GM23338 (cell line): ENCODE measurements at regions not wholly inside any gene's neighbourhood (a gene's known extent, or its start where the extent isn't known, plus 50 kb on each side); places are given as distances from the start of the nearest gene placed in this dataset.

Experiments
- ATAC-seq: fragments of 200-7000 bp; cut with Tn5 transposase; 3 replicates; pipeline ENCODE4 v1.9.1; 2020
- DNase-seq: peaks from one replicate; pipeline ENCODE4 v3.0.0-alpha.2; 2015; ENCODE audit warnings: low spot score
- H2AFZ ChIP-seq: fragments of 200-600 bp; sonication (generic); 2 replicates; pipeline ENCODE4 v1.8.0; 2016; ENCODE audit warnings: antibody characterized with exemption, mild to moderate bottlenecking, moderate library complexity
- H3F3A ChIP-seq: fragments of 200-600 bp; sonication (generic); replicated peaks from 2 replicates; pipeline ENCODE4 v1.8.0; 2017; ENCODE audit warnings: antibody characterized with exemption, mixed run types, low read depth
- H3K27ac ChIP-seq: fragments of 200-600 bp; sonication (generic); 2 replicates; pipeline ENCODE4 v1.6.1; 2016; ENCODE audit warnings: low read depth
- H3K27me3 ChIP-seq: fragments of 200-600 bp; sonication (generic); 2 replicates; pipeline ENCODE4 v1.8.0; 2016; ENCODE audit warnings: mild to moderate bottlenecking, mixed run types, moderate library complexity; ENCODE audit not compliant: insufficient read depth
- H3K36me3 ChIP-seq: fragments of 200-600 bp; sonication (generic); 2 replicates; pipeline ENCODE4 v1.8.0; 2016; ENCODE audit warnings: mild to moderate bottlenecking; ENCODE audit not compliant: insufficient read depth
- H3K4me1 ChIP-seq: fragments of 200-600 bp; sonication (generic); 2 replicates; pipeline ENCODE4 v1.8.0; 2016; ENCODE audit warnings: mild to moderate bottlenecking, moderate library complexity; ENCODE audit not compliant: insufficient read depth
- H3K4me2 ChIP-seq: fragments of 200-600 bp; sonication (generic); 2 replicates; pipeline ENCODE4 v1.7.1; 2017; ENCODE audit warnings: mixed run types
- H3K4me3 ChIP-seq: fragments of 200-600 bp; sonication (generic); 2 replicates; pipeline ENCODE4 v1.6.1; 2016; ENCODE audit warnings: mixed run types
- H3K79me2 ChIP-seq: fragments of 200-600 bp; sonication (generic); replicated peaks from 2 replicates; pipeline ENCODE4 v1.8.0; 2017; ENCODE audit warnings: mild to moderate bottlenecking; ENCODE audit not compliant: insufficient read depth
- H3K9me2 ChIP-seq: fragments of 200-600 bp; sonication (generic); 2 replicates; pipeline ENCODE4 v1.8.0; 2017; ENCODE audit not compliant: insufficient read depth
- H4K20me1 ChIP-seq: fragments of 200-600 bp; sonication (generic); replicated peaks from 2 replicates; pipeline ENCODE4 v1.8.0; 2017; ENCODE audit warnings: mild to moderate bottlenecking; ENCODE audit not compliant: insufficient read depth
- H3K27ac Mint-ChIP-seq: 2 replicates; pipeline ENCODE4 v1.8.0; 2020; ENCODE audit warnings: inconsistent platforms, mild to moderate bottlenecking, moderate library complexity, mixed read lengths
- H3K27me3 Mint-ChIP-seq: 3 replicates; pipeline ENCODE4 v1.8.0; 2022; ENCODE audit warnings: low read depth, mild to moderate bottlenecking, moderate library complexity, mixed read lengths, inconsistent platforms; ENCODE audit not compliant: insufficient read depth, poor library complexity
- H3K36me3 Mint-ChIP-seq: 3 replicates; pipeline ENCODE4 v1.8.0; 2021; ENCODE audit warnings: low read depth, mild to moderate bottlenecking, inconsistent platforms, moderate library complexity, mixed read lengths
- H3K4me1 Mint-ChIP-seq: 3 replicates; pipeline ENCODE4 v1.8.0; 2020; ENCODE audit warnings: mild to moderate bottlenecking, inconsistent platforms, mixed read lengths
- H3K4me3 Mint-ChIP-seq: 3 replicates; pipeline ENCODE4 v1.8.0; 2021; ENCODE audit warnings: moderate library complexity, mild to moderate bottlenecking, inconsistent platforms, mixed read lengths
- H3K9me3 Mint-ChIP-seq: 3 replicates; pipeline ENCODE4 v1.8.0; 2020; ENCODE audit warnings: moderate library complexity, mild to moderate bottlenecking, inconsistent platforms, mixed read lengths
- CREB1 ChIP-seq: fragments of 250-450 bp; sonication (Bioruptor Pico); IDR thresholded peaks from 2 replicates; pipeline ENCODE4 v1.5.0; 2020; ENCODE audit warnings: low read depth, mild to moderate bottlenecking, moderate library complexity
- CTCF ChIP-seq, 2 experiments: fragments of 200-600 bp in 1 of 2; sonication (generic) in 1 of 2; conservative IDR thresholded peaks; 2 replicates each; pipeline versions ENCODE4 v1.5.1 to v1.6.1; 2016 to 2017; ENCODE audit warnings: antibody characterized with exemption in 2 of 2, low read depth in 2 of 2, mild to moderate bottlenecking in 2 of 2, moderate library complexity in 1 of 2
- ETS1 ChIP-seq: IDR thresholded peaks from 2 replicates; pipeline ENCODE4 v1.6.1; 2016; ENCODE audit warnings: antibody characterized with exemption
- EZH2 ChIP-seq: fragments of 200-600 bp; sonication (generic); IDR thresholded peaks from one replicate; pipeline ENCODE4 v1.8.0; 2017; ENCODE audit warnings: antibody characterized with exemption, mild to moderate bottlenecking, low read depth; ENCODE audit not compliant: unreplicated experiment
- EZH2phosphoT487 ChIP-seq: fragments of 200-600 bp; sonication (generic); IDR thresholded peaks from one replicate; pipeline ENCODE4 v1.8.1; 2018; ENCODE audit warnings: antibody characterized with exemption; ENCODE audit not compliant: unreplicated experiment
- JUNB ChIP-seq: IDR thresholded peaks from one replicate; pipeline ENCODE4 v1.6.1; 2016; ENCODE audit warnings: antibody characterized with exemption; ENCODE audit not compliant: unreplicated experiment
- NANOG ChIP-seq: IDR thresholded peaks from 2 replicates; pipeline ENCODE4 v1.6.1; 2016; ENCODE audit warnings: antibody characterized with exemption, borderline replicate concordance
- POLR2AphosphoS5 ChIP-seq: IDR thresholded peaks from 2 replicates; pipeline ENCODE4 v1.6.1; 2016; ENCODE audit warnings: antibody characterized with exemption, low read depth
- REST ChIP-seq: IDR thresholded peaks from one replicate; pipeline ENCODE4 v1.6.1; 2018; ENCODE audit warnings: antibody characterized with exemption; ENCODE audit not compliant: unreplicated experiment
- STAT1 ChIP-seq: IDR thresholded peaks from one replicate; pipeline ENCODE4 v1.6.1; 2016; ENCODE audit warnings: antibody characterized with exemption; ENCODE audit not compliant: unreplicated experiment
- ZNF114 ChIP-seq: fragments of 250-450 bp; sonication (Bioruptor Pico); IDR thresholded peaks from 2 replicates; pipeline ENCODE4 v1.5.0; 2020; ENCODE audit warnings: mild to moderate bottlenecking, moderate library complexity
- ZNF331 ChIP-seq: fragments of 250-450 bp; sonication (Bioruptor Pico); IDR thresholded peaks from 2 replicates; pipeline ENCODE4 v1.5.0; 2020; ENCODE audit warnings: low read depth, mild to moderate bottlenecking, moderate library complexity
- ZNF462 ChIP-seq: fragments of 250-450 bp; sonication (Bioruptor Pico); IDR thresholded peaks from 2 replicates; pipeline ENCODE4 v1.5.0; 2020; ENCODE audit warnings: mild to moderate bottlenecking, moderate library complexity

GRCh38 chr5:82832445-82832844 is 244.7 kb downstream of the TMEM167A start:
- TF ChIP-seq REST (no peak), NANOG (no peak), EZH2 (no peak), EZH2phosphoT487 (no peak), CREB1 (CRISPR knock-in tag) (no peak), ZNF114 (CRISPR knock-in tag) (no peak), JUNB (no peak), ZNF331 (CRISPR knock-in tag) (no peak), ZNF462 (no peak), CTCF (conservative IDR thresholded peaks at IDR 0.05; ENCODE audit: low read depth in 2 of 2) (no peak), POLR2AphosphoS5 (no peak), ETS1 (no peak), STAT1 (no peak)
- Histone ChIP-seq H3K4me2 (no peak overlapping the region), H3K4me1 (peaks cover 21% of the 10 kb centered on the region), H3K27me3 (no peaks in the 10 kb centered on the region), H3K4me3 (no peak overlapping the region), H3F3A (no peaks in the 10 kb centered on the region), H2AFZ (no peak overlapping the region), H3K79me2 (no peaks in the 10 kb centered on the region), H4K20me1 (no peaks in the 10 kb centered on the region), H3K9me2 (no peaks in the 10 kb centered on the region; the same call in 1 of the 2 replicates), H3K36me3 (peaks cover 16% of the 10 kb centered on the region; the same call in 1 of the 2 replicates), H3K27ac (no peak overlapping the region)
- DNase-seq = no peak
- no peak overlapping the region for H3K27ac Mint-ChIP-seq
- H3K4me1 Mint-ChIP-seq = peaks cover 25% of the 10 kb centered on the region
- H3K27me3 Mint-ChIP-seq = no peaks in the 10 kb centered on the region
- ATAC-seq = no peak
- peaks cover 35% of the 10 kb centered on the region for H3K36me3 Mint-ChIP-seq
- H3K9me3 Mint-ChIP-seq = peaks cover 34% of the 10 kb centered on the region
- H3K4me3 Mint-ChIP-seq = no peak overlapping the region
